Heart right ventricle (tissue), 16 donors: ENCODE measurements at regions not wholly inside any gene's neighbourhood (a gene's known extent, or its start where the extent isn't known, plus 50 kb on each side); places are given as distances from the start of the nearest gene placed in this dataset.

Experiments
- ATAC-seq, 8 donors: fragments of 200-7000 bp; cut with Tn5 transposase; one replicate each; pipeline ENCODE4 v1.9.1; 2020; ENCODE audit warnings: mild to moderate bottlenecking in 8 of 8, moderate library complexity in 8 of 8, moderate number of reproducible peaks in 1 of 8
- DNase-seq, 2 donors: peaks; one replicate each; pipeline ENCODE4 v3.0.0-alpha.2; 2020
- H3K27ac ChIP-seq, 10 donors: fragments of 200-600 bp; sonication (generic) in 2 of 10; one replicate each; pipeline versions ENCODE4 v1.5.0 to v1.8.0; 2020 to 2022; ENCODE audit warnings: mild to moderate bottlenecking in 3 of 10
- H3K27me3 ChIP-seq, 7 donors: fragments of 200-600 bp; one replicate each; pipeline ENCODE4 v1.8.0; 2021 to 2022; ENCODE audit warnings: mild to moderate bottlenecking in 2 of 7
- H3K36me3 ChIP-seq, 9 donors: fragments of 200-600 bp; sonication (generic) in 1 of 9; one replicate each; pipeline versions ENCODE4 v1.5.0 to v1.8.0; 2020 to 2022; ENCODE audit warnings: mild to moderate bottlenecking in 2 of 9
- H3K4me1 ChIP-seq, 9 donors: fragments of 200-600 bp; sonication (generic) in 1 of 9; one replicate each; pipeline versions ENCODE4 v1.5.0 to v1.8.0; 2020 to 2022; ENCODE audit warnings: mild to moderate bottlenecking in 4 of 9
- H3K4me3 ChIP-seq, 10 donors: fragments of 200-600 bp; sonication (generic) in 2 of 10; one replicate each; pipeline versions ENCODE4 v1.5.0 to v1.8.0; 2020 to 2022; ENCODE audit warnings: mild to moderate bottlenecking in 7 of 10, moderate library complexity in 2 of 10
- H3K9me3 ChIP-seq, 11 donors: fragments of 200-600 bp in 10 of 11; sonication (generic) in 2 of 11; one replicate each; pipeline versions ENCODE4 v1.5.0 to v1.8.0; 2013 to 2022; ENCODE audit warnings: mild to moderate bottlenecking in 2 of 11, control low read depth in 1 of 11, moderate library complexity in 1 of 11
- WGBS, 2 donors: extraction: QIAGEN DNeasy Blood & Tissue Kit; methylation state at CpG; one replicate each; pipeline ENCODE4 v1.1.7; 2013; ENCODE audit warnings: inconsistent platforms in 1 of 2; 5-methylcytosine and 5-hydroxymethylcytosine counted together
- intact Hi-C, 10 donors: fragments of 100-400 bp; cut with DNase I; formaldehyde crosslinking; loops; one replicate each; pipeline versions ENCODE4 v1.11.1 to v1.14.2; 2022
- TF ChIP-seq, protein P1 (sequence below), 9 donors: fragments of 200-600 bp; sonication (generic) in 2 of 9; IDR thresholded peaks; one replicate each; pipeline versions ENCODE4 v1.5.0 to v1.8.0; 2021 to 2022; ENCODE audit warnings: antibody characterized with exemption in 9 of 9, mild to moderate bottlenecking in 5 of 9, moderate library complexity in 1 of 9
- donor health status: Arrhythmogenic right ventricular cardiomyopathy.
- donor health status: ischemic (EF 13 %, LVEDD 7.1; RV severe dilation, severe dysfunction).
- donor health status: healthy with polysubstance abuse.
- donor health status: DM: no; HTN: yes; CAD: no.
- donor health status: DM: no; HTN: no; CAD: no.
- donor health status: ischemic (EF 25% LVEDD 6.9; RV normal size, moderate dysfunction).
- donor health status: ischemic (EF 25% LVEDD 5.7; RV mildly dilated, moderate dysfunction).
- donor health status: healthy.
- donor health status: DM: yes; HTN: yes; CAD: no.
- donor health status: Ischemic cardiomyopathy.
- donor health status: ischemic (EF 35%, LVEDD 5.7; RV mildly dilated, moderate dysfunction).
- donor health status: nonischemic (EF 11% LVEDD 7.7; RV severe dilation, severe dysfunction).
- donor health status: DM: yes; HTN: yes; CAD: no.
- donor health status: PGD.
- donor health status: ischemic (EF 29% LVEDD 5.4; RV normal size, mild dysfunction).
- donor health status: nonischemic (EF 23%, LVEDD 6.1; RV moderate dilation, normal function).

DNA sequence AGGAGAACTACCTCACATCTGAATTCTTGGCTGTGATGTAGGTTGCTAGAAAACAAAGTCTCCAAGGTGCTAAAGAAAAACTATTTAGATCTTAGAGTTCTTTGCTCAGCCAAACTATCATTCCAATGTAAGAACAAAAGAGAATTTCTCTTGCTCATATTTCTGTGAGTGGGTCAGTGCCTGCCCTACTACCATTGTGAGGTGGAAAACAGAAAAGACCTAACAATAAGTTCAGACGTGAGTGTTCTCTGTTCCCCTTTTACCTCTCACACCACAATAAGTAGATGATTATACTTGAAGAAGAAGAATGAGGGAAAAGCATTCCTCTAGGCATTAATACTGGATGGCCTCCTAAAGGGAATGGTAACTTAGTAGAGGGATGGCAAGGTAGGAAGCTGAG is 187.4 kb upstream of the KITLG start:
- DNase-seq: no peak
- peaks cover 0 to 5% (median 0%) of the 10 kb centered on the region in 11 donors for H3K9me3 ChIP-seq
- H3K4me1 ChIP-seq: no peaks in the 10 kb centered on the region
- intact Hi-C loops: no loop called here
- H3K27me3 ChIP-seq: no peaks in the 10 kb centered on the region
- H3K4me3 ChIP-seq: no peak overlapping the region
- H3K27ac ChIP-seq: no peak overlapping the region
- no peak for ATAC-seq
- WGBS, 2 donors: 81 to 88% methylated on average over 1 of the region's 1 CpG
- no peaks in the 10 kb centered on the region for H3K36me3 ChIP-seq
- TF ChIP-seq, protein P1, sequence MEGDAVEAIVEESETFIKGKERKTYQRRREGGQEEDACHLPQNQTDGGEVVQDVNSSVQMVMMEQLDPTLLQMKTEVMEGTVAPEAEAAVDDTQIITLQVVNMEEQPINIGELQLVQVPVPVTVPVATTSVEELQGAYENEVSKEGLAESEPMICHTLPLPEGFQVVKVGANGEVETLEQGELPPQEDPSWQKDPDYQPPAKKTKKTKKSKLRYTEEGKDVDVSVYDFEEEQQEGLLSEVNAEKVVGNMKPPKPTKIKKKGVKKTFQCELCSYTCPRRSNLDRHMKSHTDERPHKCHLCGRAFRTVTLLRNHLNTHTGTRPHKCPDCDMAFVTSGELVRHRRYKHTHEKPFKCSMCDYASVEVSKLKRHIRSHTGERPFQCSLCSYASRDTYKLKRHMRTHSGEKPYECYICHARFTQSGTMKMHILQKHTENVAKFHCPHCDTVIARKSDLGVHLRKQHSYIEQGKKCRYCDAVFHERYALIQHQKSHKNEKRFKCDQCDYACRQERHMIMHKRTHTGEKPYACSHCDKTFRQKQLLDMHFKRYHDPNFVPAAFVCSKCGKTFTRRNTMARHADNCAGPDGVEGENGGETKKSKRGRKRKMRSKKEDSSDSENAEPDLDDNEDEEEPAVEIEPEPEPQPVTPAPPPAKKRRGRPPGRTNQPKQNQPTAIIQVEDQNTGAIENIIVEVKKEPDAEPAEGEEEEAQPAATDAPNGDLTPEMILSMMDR (IDR thresholded peaks at IDR 0.05): no peak

DNA sequence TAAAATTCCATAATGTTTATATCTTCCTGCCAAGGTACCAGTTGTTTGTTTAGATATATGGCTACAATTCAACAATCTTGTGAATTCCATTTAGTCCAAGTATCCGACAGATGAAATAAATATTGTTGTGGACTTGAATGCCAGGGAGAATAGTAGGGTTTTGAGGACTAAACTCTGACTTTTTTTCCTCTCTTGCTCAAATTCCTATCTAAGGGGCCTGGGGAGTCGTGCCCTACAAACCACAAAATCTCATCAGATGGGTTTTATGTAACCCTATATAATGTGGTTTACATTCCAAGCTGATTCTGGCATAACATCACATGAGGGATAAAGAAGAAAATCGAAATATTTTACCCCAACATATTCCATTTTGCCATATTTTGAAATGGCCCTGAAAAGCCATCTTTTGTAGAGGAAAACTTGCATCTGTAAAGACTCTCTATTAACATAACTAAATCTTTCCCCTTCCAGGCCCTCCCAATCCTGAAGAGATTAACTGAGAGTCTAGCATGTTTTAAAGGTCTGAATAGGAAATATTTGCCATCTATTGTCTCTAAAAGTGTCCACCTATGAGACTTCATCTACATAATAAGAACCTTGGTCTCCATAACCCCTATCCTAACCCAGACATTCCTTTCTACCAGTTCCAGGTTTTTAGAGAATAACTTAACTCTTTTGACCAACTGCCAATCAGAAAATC is 184.7 kb upstream of the KITLG start:
- ATAC-seq: no peak
- WGBS, 2 donors: 75 to 82% methylated on average over 3 of the region's 3 CpGs

DNA sequence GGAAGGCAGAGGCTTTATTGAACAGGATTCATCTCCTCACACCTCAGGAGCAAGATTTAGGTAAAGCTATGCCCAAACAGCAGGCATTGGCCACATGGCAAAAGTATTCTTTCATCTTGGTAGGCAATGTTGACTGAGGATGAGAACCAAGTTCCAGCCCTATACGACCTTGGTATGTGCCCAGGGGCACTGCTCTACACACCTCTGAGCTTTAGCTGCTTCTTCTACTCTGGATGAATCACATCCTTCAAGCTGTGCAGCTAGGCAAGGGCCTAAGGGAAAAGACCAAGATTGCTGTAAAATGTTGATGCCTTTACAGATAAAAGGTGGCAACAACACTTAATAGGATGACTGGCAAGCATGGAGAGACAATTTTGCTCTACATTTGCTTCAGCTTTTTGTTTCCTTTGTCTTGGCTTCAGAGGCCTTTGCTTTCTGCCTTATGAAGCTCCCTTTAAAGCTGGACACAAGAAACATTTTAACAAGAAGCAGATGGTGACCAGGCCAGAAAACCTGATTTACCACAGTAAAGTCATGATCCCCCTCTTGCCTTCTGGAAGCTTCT is 183.3 kb upstream of the KITLG start:
- Histone ChIP-seq H3K9me3 (peaks cover 0 to 4% (median 0%) of the 10 kb centered on the region in 11 donors), H3K4me3 (no peak overlapping the region), H3K27ac (no peak overlapping the region), H3K27me3 (no peaks in the 10 kb centered on the region), H3K36me3 (no peaks in the 10 kb centered on the region), H3K4me1 (no peaks in the 10 kb centered on the region)
- ATAC-seq: no peak
- TF ChIP-seq, protein P1 (IDR thresholded peaks at IDR 0.05): no peak
- DNase-seq: no peak
- intact Hi-C loops: no loop called here
- WGBS, 2 donors: 79 to 89% methylated on average over 1 of the region's 1 CpG

More for the DNA sequence above, 184.7 kb upstream of the KITLG start:
- no peak for DNase-seq
- Histone ChIP-seq H3K9me3 (peaks cover 0 to 5% (median 0%) of the 10 kb centered on the region in 11 donors), H3K4me1 (no peaks in the 10 kb centered on the region), H3K27me3 (no peaks in the 10 kb centered on the region), H3K4me3 (no peak overlapping the region), H3K36me3 (no peaks in the 10 kb centered on the region), H3K27ac (no peak overlapping the region)
- TF ChIP-seq, protein P1 (IDR thresholded peaks at IDR 0.05): no peak
- intact Hi-C loops: no loop called here

DNA sequence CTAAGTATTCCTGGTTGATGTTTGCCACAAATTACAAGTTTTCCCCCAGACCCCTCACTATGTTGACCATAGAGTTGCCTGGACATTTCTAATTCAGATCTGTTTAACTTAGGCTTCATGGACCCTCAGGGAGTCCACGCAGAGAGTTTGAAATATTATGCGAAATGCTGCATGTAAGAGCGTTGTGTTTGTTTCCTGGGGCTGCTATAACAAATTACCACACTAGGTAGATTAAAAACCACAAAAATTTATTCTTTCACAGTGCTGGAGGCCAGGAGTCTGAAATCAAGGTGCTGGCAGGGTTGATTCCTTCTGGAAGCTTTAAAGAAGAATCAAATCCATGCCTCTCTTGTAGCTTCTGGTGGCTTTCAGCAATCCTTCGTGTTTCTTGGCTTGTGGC is 177.9 kb upstream of the KITLG start:
- TF ChIP-seq, protein P1 (IDR thresholded peaks at IDR 0.05): no peak
- Histone ChIP-seq H3K4me1 (peaks cover 0 to 4% (median 0%) of the 10 kb centered on the region in 9 donors), H3K27ac (no peak overlapping the region), H3K9me3 (no peaks in the 10 kb centered on the region), H3K4me3 (no peak overlapping the region), H3K27me3 (no peaks in the 10 kb centered on the region), H3K36me3 (no peaks in the 10 kb centered on the region)
- DNase-seq (no peak), ATAC-seq (no peak)
- 92 to 93% methylated on average over 4 of the region's 4 CpGs for WGBS, 2 donors
- intact Hi-C loops: no loop called here
